Keratinocyte (primary cell): ENCODE measurements at regions not wholly inside any gene's neighbourhood (a gene's known extent, or its start where the extent isn't known, plus 50 kb on each side); places are given as distances from the start of the nearest gene placed in this dataset.

Experiments
- DNase-seq: peaks from one replicate; pipeline ENCODE4 v3.0.0-alpha.2; 2011; ENCODE audit warnings: low read depth, missing footprints, low spot score
- FAIRE-seq: peaks from 2 replicates; lab custom pipeline; 2011; peaks lifted over from hg19 to GRCh38; lab: Jason Lieb, UNC
- H2AFZ ChIP-seq: 2 replicates; pipeline ENCODE4 v1.6.0; 2012; ENCODE audit warnings: low read length, control low read depth, inconsistent platforms; ENCODE audit not compliant: control insufficient read depth
- H3K27ac ChIP-seq: 2 replicates; pipeline ENCODE4 v1.5.1; 2011; ENCODE audit warnings: low read length; ENCODE audit not compliant: control insufficient read depth, insufficient read depth
- H3K27me3 ChIP-seq: 3 replicates; pipeline ENCODE4 v1.6.0; 2011; ENCODE audit warnings: low read length; ENCODE audit not compliant: control insufficient read depth, insufficient read depth; ENCODE audit errors: extremely low read depth
- H3K36me3 ChIP-seq, 2 experiments: 2 replicates in 1 of 2; 3 replicates in 1 of 2; pipeline ENCODE4 v1.5.1; 2011; ENCODE audit warnings: low read length in 2 of 2, mild to moderate bottlenecking in 1 of 2; ENCODE audit not compliant: control insufficient read depth in 2 of 2, insufficient read depth in 2 of 2; ENCODE audit errors: extremely low read depth in 1 of 2
- H3K4me1 ChIP-seq: 3 replicates; pipeline ENCODE4 v1.5.1; 2011; ENCODE audit warnings: low read length; ENCODE audit not compliant: control insufficient read depth, insufficient read depth; ENCODE audit errors: extremely low read depth
- H3K4me2 ChIP-seq: 3 replicates; pipeline ENCODE4 v1.6.0; 2011; ENCODE audit warnings: low read depth, low read length; ENCODE audit not compliant: control insufficient read depth, insufficient read depth; ENCODE audit errors: extremely low read depth
- H3K4me3 ChIP-seq, 3 experiments: fragments of 200-600 bp in 1 of 3; sonication (generic) in 1 of 3; 2 replicates in 2 of 3; 3 replicates in 1 of 3; pipeline ENCODE4 v1.5.1; 2011 to 2016; ENCODE audit warnings: low read length in 3 of 3, mild to moderate bottlenecking in 3 of 3, control low read depth in 2 of 3, inconsistent platforms in 1 of 3, low read depth in 1 of 3, mixed read lengths in 1 of 3, mixed run types in 1 of 3, moderate library complexity in 1 of 3; ENCODE audit not compliant: control insufficient read depth in 2 of 3, insufficient read depth in 2 of 3; ENCODE audit errors: extremely low read depth in 1 of 3
- H3K79me2 ChIP-seq: 2 replicates; pipeline ENCODE4 v1.6.0; 2012; ENCODE audit warnings: low read length; ENCODE audit not compliant: control insufficient read depth, insufficient read depth
- H3K9ac ChIP-seq: 3 replicates; pipeline ENCODE4 v1.6.0; 2011; ENCODE audit warnings: low read length; ENCODE audit not compliant: control insufficient read depth, insufficient read depth; ENCODE audit errors: extremely low read depth
- H3K9me1 ChIP-seq: 3 replicates; pipeline ENCODE4 v1.6.0; 2011; ENCODE audit warnings: low read length; ENCODE audit not compliant: control insufficient read depth, insufficient read depth; ENCODE audit errors: extremely low read depth
- H3K9me3 ChIP-seq: 2 replicates; pipeline ENCODE4 v1.5.1; 2012; ENCODE audit warnings: low read depth, low read length; ENCODE audit not compliant: control insufficient read depth
- H4K20me1 ChIP-seq: 3 replicates; pipeline ENCODE4 v1.6.0; 2011; ENCODE audit warnings: low read length; ENCODE audit not compliant: control insufficient read depth, insufficient read depth; ENCODE audit errors: extremely low read depth
- EZH2 ChIP-seq: IDR thresholded peaks from one replicate; pipeline ENCODE4 v1.6.1; 2012; ENCODE audit warnings: inconsistent platforms, mild to moderate bottlenecking, low read length, moderate library complexity
- dilution Hi-C: fragments of 300-500 bp; cut with MboI; formaldehyde crosslinking; loops from one replicate; pipeline ENCODE4 v1.7.0; 2020; ENCODE audit warnings: low sequenced_read_pairs; ENCODE audit not compliant: extremely low pct_ligation_motif_present
- TF ChIP-seq, protein P1 (sequence below), 3 experiments: IDR thresholded peaks in 1 of 3; conservative IDR thresholded peaks in 1 of 3; optimal IDR thresholded peaks in 1 of 3; 2 replicates in 2 of 3; 3 replicates in 1 of 3; pipeline versions ENCODE3 to v1.5.1; 2011; ENCODE audit warnings: low read length in 3 of 3, mild to moderate bottlenecking in 3 of 3, moderate library complexity in 2 of 3, control low read depth in 1 of 3, inconsistent platforms in 1 of 3; ENCODE audit not compliant: insufficient read depth in 2 of 3; ENCODE audit errors: extremely low read depth in 1 of 3

GRCh38 chr2:155675920-155676319 lies 656.6 kb downstream of the NR4A2 start:
- TF ChIP-seq, protein P1, sequence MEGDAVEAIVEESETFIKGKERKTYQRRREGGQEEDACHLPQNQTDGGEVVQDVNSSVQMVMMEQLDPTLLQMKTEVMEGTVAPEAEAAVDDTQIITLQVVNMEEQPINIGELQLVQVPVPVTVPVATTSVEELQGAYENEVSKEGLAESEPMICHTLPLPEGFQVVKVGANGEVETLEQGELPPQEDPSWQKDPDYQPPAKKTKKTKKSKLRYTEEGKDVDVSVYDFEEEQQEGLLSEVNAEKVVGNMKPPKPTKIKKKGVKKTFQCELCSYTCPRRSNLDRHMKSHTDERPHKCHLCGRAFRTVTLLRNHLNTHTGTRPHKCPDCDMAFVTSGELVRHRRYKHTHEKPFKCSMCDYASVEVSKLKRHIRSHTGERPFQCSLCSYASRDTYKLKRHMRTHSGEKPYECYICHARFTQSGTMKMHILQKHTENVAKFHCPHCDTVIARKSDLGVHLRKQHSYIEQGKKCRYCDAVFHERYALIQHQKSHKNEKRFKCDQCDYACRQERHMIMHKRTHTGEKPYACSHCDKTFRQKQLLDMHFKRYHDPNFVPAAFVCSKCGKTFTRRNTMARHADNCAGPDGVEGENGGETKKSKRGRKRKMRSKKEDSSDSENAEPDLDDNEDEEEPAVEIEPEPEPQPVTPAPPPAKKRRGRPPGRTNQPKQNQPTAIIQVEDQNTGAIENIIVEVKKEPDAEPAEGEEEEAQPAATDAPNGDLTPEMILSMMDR (optimal IDR thresholded peaks at IDR 0.05 in 1 of 3, IDR thresholded peaks at IDR 0.05 in 1 of 3, conservative IDR thresholded peaks at IDR 0.05 in 1 of 3; ENCODE audit: extremely low read depth in 1 of 3, insufficient read depth in 2 of 3, low read length in 3 of 3): no peak
- TF ChIP-seq EZH2: no peak
- no peak for FAIRE-seq
- H3K9me3 ChIP-seq: no peaks in the 10 kb centered on the region
- no peak overlapping the region for H3K4me3 ChIP-seq
- H3K4me2 ChIP-seq: no peak overlapping the region
- DNase-seq: no peak
- no peak overlapping the region for H2AFZ ChIP-seq
- H3K4me1 ChIP-seq: no peaks in the 10 kb centered on the region
- no peak overlapping the region for H3K27ac ChIP-seq
- H3K36me3 ChIP-seq: no peaks in the 10 kb centered on the region
- H3K9me1 ChIP-seq: no peaks in the 10 kb centered on the region
- no peaks in the 10 kb centered on the region for H4K20me1 ChIP-seq
- no peak overlapping the region for H3K9ac ChIP-seq
- no peaks in the 10 kb centered on the region for H3K79me2 ChIP-seq
- dilution Hi-C loops: no loop called here
- H3K27me3 ChIP-seq: no peaks in the 10 kb centered on the region

- dilution Hi-C loops: no loop called here
- no peaks in the 10 kb centered on the region for H3K79me2 ChIP-seq
- H3K27ac ChIP-seq: no peak overlapping the region
- H3K4me2 ChIP-seq: no peak overlapping the region
- no peaks in the 10 kb centered on the region for H3K27me3 ChIP-seq
- no peaks in the 10 kb centered on the region for H3K9me3 ChIP-seq
- H2AFZ ChIP-seq: no peak overlapping the region
- no peak overlapping the region for H3K9ac ChIP-seq
- no peaks in the 10 kb centered on the region for H3K4me1 ChIP-seq
- no peaks in the 10 kb centered on the region for H3K36me3 ChIP-seq
- FAIRE-seq (no peak), DNase-seq (no peak)
- H3K4me3 ChIP-seq: no peak overlapping the region
- no peak for TF ChIP-seq EZH2
- TF ChIP-seq, protein P1 (optimal IDR thresholded peaks at IDR 0.05 in 1 of 3, IDR thresholded peaks at IDR 0.05 in 1 of 3, conservative IDR thresholded peaks at IDR 0.05 in 1 of 3; ENCODE audit: extremely low read depth in 1 of 3, insufficient read depth in 2 of 3, low read length in 3 of 3): no peak
- no peaks in the 10 kb centered on the region for H3K9me1 ChIP-seq
- no peaks in the 10 kb centered on the region for H4K20me1 ChIP-seq
Measured at GRCh38 chr2:155665704-155666103, 666.8 kb downstream of the NR4A2 start.
